DMS 273 treated with DMSO at 0.1 percent for 48 hours (cell line): ENCODE measurements at regions not wholly inside any gene's neighbourhood (a gene's known extent, or its start where the extent isn't known, plus 50 kb on each side); places are given as distances from the start of the nearest gene placed in this dataset.

Source experiments
- DNase-seq: peaks from one replicate; lab custom pipeline; 2025; lab: John Stamatoyannopoulos, UW

- DNase-seq: no peak
Measured at GRCh38 chr12:125890366-125890905, 825.2 kb downstream of the AACS start.

GRCh38 chr12:125890971-125891370, 825.7 kb downstream of the AACS start:
- no peak for DNase-seq

GRCh38 chr12:125892276-125892675, 827.0 kb downstream of the AACS start:
- DNase-seq: no peak

- DNase-seq: no peak
Measured at GRCh38 chr12:125902991-125903390, 837.8 kb downstream of the AACS start.

- DNase-seq: no peak
Measured at GRCh38 chr12:125907351-125907750, 842.1 kb downstream of the AACS start.

- no peak for DNase-seq
Measured at GRCh38 chr12:125919856-125920470, 854.7 kb downstream of the AACS start.

- no peak for DNase-seq
Measured at GRCh38 chr12:125922330-125922729, 857.1 kb downstream of the AACS start.

- no peak for DNase-seq
Measured at GRCh38 chr12:125936502-125936901, 871.3 kb downstream of the AACS start.

GRCh38 chr12:125944446-125944845, 879.2 kb downstream of the AACS start:
- DNase-seq: no peak

- no peak for DNase-seq
Measured at GRCh38 chr12:125949471-125949870, 884.2 kb downstream of the AACS start.

- no peak for DNase-seq
Measured at GRCh38 chr12:125954362-125954761, 889.1 kb downstream of the AACS start.

GRCh38 chr12:125956186-125956585, 891.0 kb downstream of the AACS start:
- no peak for DNase-seq

- DNase-seq: no peak
Measured at GRCh38 chr12:125966641-125967040, 901.4 kb downstream of the AACS start.

GRCh38 chr12:125968413-125968812, 903.2 kb downstream of the AACS start:
- DNase-seq: no peak

GRCh38 chr12:125971981-125972380, 906.7 kb downstream of the AACS start:
- no peak for DNase-seq

- DNase-seq: no peak
Measured at GRCh38 chr12:125978286-125978685, 913.1 kb downstream of the AACS start.

GRCh38 chr12:125981610-125982253, 916.5 kb downstream of the AACS start:
- no peak for DNase-seq

- DNase-seq: no peak
Measured at GRCh38 chr12:125983094-125983783, 918.0 kb downstream of the AACS start.

GRCh38 chr12:125983784-125984500, 918.7 kb downstream of the AACS start:
- DNase-seq: no peak

GRCh38 chr12:125988545-125988944, 923.3 kb downstream of the AACS start:
- DNase-seq: no peak

GRCh38 chr12:125989696-125990095, 924.5 kb downstream of the AACS start:
- DNase-seq: no peak

- DNase-seq: no peak
Measured at GRCh38 chr12:125996443-125996842, 931.2 kb downstream of the AACS start.
